RWPE1 (cell line): ENCODE measurements at regions not wholly inside any gene's neighbourhood (a gene's known extent, or its start where the extent isn't known, plus 50 kb on each side); places are given as distances from the start of the nearest gene placed in this dataset.
"Not testable (repeated sequence)": the region's sequence is repeated elsewhere in the genome, so short reads cannot be mapped to it uniquely, and the experiment has no call there.

Experiments used
- CTCF ChIA-PET: fragments of 350-600 bp; sonication (Branson Sonifier 250); formaldehyde crosslinking; extraction: SDS; loops from one replicate; lab custom pipeline; 2021; lab: Yijun Ruan, JAX
- POLR2A ChIA-PET: fragments of 400-600 bp; formaldehyde crosslinking; extraction: SDS; loops from one replicate; lab custom pipeline; 2020; ENCODE audit warnings: antibody characterized with exemption; ENCODE audit not compliant: low non-redundant PET; lab: Yijun Ruan, JAX
- DNase-seq: peaks from one replicate; pipeline ENCODE4 v3.0.0; 2012; ENCODE audit warnings: low spot score
- H3K27ac ChIP-seq: fragments of 450-650 bp; 2 replicates; pipeline ENCODE4 v1.5.1; 2017
- CTCF ChIP-seq: fragments of 450-650 bp; conservative IDR thresholded peaks from 2 replicates; pipeline ENCODE4 v1.5.1; 2017; ENCODE audit warnings: low read depth, mild to moderate bottlenecking

- no peak overlapping the region for H3K27ac ChIP-seq
- CTCF ChIA-PET = no interaction called here
- DNase-seq = no peak
- POLR2A ChIA-PET = no interaction called here
- TF ChIP-seq CTCF = no peak
These were observed 439.9 kb upstream of the CHD1 start for GRCh38 chr5:99368726-99369125.

GRCh38 chr5:99355881-99356280 lies 427.1 kb upstream of the CHD1 start:
- no peak overlapping the region for H3K27ac ChIP-seq
- no peak for TF ChIP-seq CTCF
- ChIA-PET CTCF (no interaction called here), POLR2A (no interaction called here)
- no peak for DNase-seq

GRCh38 chr5:99349787-99350186 lies 421.0 kb upstream of the CHD1 start:
- ChIA-PET CTCF (interaction anchor here (0.7 kb wide), 1 partner anchor 921 kb away, joined by 3 read pairs; no protein-coding TSS in a partner anchor), POLR2A (no interaction called here)
- H3K27ac ChIP-seq = no peak overlapping the region
- no peak for DNase-seq
- TF ChIP-seq CTCF = no peak

- CTCF ChIA-PET = no interaction called here
- H3K27ac ChIP-seq = no peak overlapping the region
- POLR2A ChIA-PET = no interaction called here
- no peak for DNase-seq
- no peak for TF ChIP-seq CTCF
These were observed 419.8 kb upstream of the CHD1 start for GRCh38 chr5:99348597-99348996.

GRCh38 chr5:99339758-99340157 lies 411.0 kb upstream of the CHD1 start:
- CTCF ChIA-PET, POLR2A ChIA-PET, DNase-seq, H3K27ac ChIP-seq: not testable (repeated sequence)

GRCh38 chr5:99334936-99335335 lies 406.1 kb upstream of the CHD1 start:
- no peak for TF ChIP-seq CTCF
- H3K27ac ChIP-seq = no peak overlapping the region
- CTCF ChIA-PET = no interaction called here
- POLR2A ChIA-PET = no interaction called here
- no peak for DNase-seq

- TF ChIP-seq CTCF = no peak
- POLR2A ChIA-PET = no interaction called here
- H3K27ac ChIP-seq = no peak overlapping the region
- DNase-seq = no peak
- CTCF ChIA-PET = no interaction called here
These were observed 402.3 kb upstream of the CHD1 start for GRCh38 chr5:99331061-99331460.
